NCI-H1694 (cell line): ENCODE measurements at regions not wholly inside any gene's neighbourhood (a gene's known extent, or its start where the extent isn't known, plus 50 kb on each side); places are given as distances from the start of the nearest gene placed in this dataset.

ENCODE experiments used
- DNase-seq: peaks from one replicate; lab custom pipeline; 2025; lab: John Stamatoyannopoulos, UW

DNA sequence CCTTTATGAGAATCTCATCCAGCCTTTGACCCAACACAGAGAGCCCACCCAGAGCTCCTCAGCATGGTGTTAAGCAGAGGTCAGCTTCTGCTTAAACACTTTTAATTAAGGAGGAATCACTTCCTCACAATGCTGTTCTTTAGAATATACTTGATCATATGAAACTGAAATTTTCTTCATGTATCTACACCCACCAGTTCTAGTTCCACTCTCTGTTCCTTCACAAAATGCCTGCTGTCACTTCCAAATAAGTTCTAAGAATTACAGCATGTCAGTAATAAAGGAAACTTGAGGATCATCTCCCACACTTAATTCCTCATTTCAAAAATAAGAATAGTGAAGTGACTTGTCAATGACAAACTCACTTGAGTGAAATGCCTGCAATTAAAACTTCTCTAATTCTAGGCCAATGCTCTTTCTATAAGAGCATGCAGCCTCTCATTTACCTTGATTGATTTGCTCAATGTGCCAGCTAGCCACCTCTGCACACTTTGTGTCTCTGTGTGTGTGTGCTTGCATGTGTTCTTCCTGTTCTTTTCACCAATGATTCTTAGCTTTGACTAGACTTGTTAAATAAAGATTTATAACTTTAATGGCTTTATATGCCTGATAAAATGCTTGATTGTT, 356.3 kb downstream of the PLPP3 start:
- no peak for DNase-seq

DNA sequence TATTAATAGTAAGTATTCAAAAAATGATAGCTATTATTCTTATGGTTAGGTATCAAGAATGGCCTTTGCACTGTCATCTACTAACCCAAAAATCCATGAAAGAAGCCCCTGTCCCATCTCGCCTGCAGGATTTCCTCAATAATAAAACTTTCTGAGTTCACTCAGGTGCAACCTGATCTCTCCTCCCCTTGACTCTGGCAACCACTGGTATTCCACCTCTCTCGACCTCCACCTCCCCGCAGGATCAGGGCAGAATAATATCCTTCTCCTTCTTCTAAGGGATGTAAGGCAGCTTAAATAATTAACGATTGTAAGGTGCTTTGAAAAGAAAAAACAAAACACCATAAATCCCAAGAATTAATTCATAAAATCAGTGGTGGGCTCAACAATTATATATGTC, 359.3 kb downstream of the PLPP3 start:
- DNase-seq, result no peak

DNA sequence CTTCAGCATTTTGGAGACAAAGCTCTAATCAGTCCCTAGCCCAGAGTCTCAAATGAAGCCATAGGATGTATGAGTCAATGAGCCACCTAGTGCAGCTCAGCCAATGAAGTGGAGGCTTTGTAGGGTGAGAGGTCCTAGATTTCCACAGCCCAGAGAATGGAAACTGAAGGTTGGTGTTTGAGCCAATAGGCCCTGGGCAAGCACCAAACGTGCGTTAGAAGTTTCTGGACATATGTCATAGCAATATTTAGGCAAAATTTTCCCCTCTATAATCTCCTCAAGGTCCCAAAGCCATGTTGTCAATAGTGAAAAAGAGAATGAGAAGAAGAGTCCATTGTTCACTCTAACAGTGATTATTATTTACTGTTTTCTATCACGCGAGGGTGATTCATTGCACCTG, 361.3 kb downstream of the PLPP3 start:
- no peak for DNase-seq

DNA sequence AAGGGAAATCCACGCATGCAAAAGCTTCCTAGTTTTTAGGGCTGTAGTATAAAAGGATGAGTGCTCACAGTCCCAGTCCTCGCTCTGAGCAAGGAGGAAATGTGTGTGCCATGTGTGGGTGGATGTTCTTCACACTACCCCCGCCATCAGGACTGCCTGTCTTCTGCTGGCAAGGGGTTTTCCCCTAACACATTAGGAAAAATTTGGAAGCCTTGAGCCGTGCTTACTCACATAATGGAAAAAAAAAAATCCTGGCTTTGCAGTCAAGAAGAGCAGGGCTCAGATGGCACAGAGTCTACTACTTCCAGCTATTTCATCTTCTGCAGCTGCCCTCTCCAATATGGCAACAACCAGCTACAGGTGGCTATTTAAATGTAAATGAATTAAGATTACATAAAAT, 363.1 kb downstream of the PLPP3 start:
- DNase-seq, result no peak

DNA sequence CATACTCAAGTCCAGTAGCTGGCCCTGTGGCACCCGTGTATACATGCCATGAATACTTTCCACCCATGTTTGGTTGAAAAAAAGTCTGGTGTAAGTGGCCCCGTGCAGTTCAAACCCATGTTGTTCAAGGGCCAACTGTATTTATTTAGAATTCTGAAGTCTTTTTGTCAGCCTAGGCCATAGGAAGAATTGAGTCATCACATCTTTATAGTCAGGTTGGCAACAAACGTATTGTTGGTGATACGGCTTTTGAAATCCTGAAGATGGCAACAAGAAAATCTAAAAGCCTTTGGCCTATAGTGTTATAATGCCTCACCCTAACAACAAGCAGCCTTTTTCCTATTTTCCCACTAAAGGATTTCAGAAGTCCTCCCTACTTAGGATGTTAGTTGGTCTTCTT, 363.6 kb downstream of the PLPP3 start:
- no peak for DNase-seq

DNA sequence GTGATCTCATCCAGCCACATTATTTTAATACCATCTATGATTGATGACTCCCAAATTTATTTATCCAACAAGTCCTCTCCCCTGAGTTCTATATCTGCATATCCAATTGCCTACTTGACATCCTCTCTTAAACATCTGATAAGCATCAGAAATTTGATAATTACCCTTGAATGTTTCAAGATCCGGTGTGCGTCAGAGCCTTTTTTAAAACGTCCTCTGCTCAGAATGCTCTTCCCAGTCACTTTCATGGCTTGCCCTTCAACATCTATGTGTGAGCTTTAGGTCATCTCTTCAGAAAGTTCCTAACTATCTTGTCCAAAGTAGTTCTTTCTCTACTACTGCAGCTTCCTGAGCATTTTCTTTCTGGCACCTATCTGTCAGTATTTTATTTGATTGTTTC, 364.3 kb downstream of the PLPP3 start:
- no peak for DNase-seq

DNA sequence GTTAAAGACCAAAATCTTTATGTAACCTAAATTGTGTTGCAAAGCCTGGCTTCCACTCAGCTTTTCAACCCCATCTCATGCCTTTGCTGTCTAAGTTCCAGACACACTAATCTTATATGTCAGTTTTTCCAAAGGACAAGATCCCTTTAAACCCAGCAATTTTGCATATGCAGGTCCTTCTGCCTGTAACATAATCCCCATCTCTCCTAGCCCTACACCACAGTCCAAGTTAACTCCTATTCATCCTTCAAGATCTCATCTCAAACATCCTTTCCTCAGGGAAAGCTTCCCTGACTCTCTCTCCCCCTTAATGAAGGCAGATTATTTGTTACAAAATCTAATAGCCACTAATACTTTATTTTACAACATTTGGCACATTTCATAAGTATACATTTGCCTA, 366.3 kb downstream of the PLPP3 start:
- DNase-seq, result no peak

DNA sequence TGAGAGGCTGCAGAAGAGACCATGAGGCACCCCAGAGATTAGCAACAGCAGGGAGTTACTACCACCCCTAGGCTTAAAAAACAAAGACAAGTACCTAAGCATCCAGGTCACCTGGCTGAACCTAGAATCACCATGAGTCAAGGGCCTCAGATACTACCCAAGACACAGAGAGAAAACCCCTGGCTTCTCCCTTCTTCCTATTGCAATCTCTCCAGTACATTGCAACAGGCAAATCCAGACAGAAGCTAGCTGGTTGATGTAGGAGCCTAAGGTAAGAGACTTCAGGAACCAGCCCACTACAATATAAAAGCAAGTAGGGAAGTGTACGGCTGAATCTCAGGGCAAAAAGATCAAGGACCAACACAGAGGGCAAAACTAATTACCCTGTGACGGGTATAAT, 367.2 kb downstream of the PLPP3 start:
- no peak for DNase-seq

DNA sequence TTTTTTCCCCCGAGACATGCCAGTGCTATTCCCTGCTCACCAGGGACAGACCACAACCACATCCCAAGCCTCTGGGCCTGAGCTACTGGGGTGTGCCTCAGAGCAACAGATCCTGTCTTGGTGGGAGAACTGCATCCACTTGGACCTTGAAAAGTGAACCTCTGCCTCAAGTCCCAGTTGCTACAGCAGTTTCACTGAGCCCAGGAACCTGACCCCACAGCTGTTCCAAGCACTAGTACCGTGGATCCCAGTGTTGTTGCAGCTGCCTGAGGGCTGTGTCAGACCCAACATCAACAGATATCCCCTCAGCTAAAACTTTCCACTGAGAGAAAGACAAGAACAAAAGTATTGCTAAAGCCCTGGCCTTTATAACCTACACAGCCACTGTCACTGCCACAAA, 373.0 kb downstream of the PLPP3 start:
- no peak for DNase-seq

DNA sequence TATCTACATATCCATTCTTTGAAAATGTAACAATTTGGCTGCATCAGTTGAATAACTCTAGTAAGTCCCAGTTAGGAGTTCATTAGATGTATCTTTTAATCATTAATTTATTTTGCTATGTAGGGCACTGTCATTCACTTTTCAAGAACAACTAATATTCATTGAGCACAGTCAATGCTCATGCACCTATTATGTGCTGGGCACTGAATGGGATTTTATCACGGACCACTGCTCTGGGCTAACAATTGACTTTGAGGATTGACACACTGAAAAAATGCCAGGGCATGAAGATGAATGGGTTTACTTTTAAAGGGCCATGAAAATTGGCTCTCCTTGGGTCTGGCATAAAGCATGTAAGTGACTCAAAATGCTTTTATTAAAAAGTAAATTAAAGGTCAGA, 375.2 kb downstream of the PLPP3 start:
- no peak for DNase-seq

DNA sequence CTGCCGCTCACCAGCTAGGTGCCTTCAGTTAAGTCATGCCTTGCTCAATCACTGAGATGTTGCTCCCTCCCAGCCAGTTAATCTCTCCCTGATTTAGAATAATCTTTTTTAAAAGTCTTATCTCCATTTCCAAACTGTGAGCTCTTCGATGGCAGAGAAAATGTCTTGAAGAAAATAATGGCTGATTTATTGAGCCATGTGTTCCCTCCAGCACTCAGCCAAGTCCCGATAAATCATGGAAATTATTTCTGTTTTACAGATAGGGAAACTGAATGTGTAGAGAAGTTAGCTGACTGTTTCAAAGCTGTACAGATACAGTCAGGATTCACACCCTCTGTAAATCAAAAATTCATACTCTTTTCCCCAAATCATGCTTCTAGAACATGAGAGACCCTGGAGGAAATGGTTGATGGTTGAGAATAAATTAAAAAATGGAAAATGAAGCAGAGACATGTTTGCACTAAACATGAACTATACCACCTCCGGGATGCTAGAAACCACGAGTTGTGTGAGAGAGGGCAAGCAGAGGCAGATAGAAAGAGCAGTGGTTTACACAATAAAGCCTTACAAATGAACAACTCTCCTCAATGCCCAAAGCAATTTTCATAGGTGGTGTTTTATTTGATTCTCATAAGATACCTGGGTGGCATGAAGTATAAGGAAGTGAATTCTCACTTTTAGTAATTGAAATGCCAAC, 376.4 kb downstream of the PLPP3 start:
- DNase-seq, result no peak

DNA sequence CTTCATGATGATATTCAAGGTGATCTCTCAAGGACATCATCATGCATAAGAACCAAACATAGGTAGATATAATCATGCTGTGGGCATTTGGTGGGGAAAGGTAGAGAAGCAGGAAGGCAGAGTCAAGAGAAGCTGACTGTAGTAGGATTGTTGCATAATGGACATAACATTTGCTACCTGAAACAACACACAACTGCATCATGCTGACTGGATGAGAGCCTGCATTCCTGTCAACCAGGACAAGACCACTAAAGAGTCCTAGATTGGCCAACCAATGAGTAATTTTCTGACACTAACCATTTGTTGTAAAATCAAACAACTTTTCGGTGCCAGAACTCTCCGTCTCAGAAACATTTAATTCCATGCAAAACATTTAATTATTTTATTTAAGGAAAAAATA, 377.2 kb downstream of the PLPP3 start:
- no peak for DNase-seq

DNA sequence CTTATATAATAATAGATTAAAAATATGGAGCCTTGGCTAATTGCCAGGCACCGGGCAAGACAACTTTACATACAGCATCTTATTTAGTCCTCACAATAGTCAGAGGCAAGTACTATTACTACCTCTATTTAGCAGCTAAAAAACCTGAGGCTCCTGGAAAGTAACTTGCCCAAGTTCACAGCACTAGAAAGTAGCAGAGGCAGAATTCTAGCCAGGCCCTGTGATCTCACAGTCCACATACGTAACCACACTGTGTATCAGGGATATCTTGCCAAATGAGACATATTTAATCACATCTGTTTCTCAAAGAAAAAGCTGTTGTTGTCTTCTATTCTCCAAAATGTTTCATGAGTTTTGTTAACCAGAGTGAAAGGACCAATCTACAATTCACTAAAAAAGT, 378.5 kb downstream of the PLPP3 start:
- DNase-seq, result no peak

DNA sequence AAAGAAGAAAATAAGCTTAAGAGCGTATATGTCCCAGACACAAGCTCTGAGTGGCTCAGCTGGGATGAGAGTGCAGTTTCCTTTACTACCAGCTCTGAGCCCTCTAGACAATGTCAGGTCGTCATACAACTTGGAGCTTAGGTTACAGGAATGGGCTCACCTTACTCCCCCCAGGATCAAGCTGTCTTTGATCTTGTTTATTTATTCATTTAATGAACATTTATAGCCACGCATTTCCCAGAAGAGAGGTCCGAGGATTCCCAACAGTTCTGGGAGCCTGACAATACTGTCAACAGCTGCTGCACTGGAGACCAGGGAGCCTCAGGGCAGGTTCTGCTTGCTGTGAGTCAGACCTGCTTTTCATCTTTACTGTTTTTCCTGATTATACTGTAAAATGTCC, 378.9 kb downstream of the PLPP3 start:
- no peak for DNase-seq

DNA sequence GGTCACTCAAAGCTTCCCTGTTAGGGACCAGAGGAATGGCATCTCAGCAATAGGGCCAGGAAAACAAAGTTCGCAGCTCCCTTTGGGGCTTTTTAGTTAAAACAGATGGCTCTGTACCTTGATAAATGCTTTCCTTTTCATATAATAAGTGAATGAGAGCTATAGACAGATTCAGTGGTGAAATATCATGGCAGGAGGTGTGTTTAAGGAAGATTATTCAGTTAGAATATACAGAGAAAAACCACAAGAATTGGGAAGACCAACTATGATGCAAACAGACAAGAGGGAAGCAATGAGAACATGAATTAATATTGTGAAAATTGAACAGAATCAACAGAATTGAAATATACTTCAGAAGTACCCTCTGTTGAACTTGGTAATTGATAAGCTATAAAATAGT, 379.4 kb downstream of the PLPP3 start:
- no peak for DNase-seq

DNA sequence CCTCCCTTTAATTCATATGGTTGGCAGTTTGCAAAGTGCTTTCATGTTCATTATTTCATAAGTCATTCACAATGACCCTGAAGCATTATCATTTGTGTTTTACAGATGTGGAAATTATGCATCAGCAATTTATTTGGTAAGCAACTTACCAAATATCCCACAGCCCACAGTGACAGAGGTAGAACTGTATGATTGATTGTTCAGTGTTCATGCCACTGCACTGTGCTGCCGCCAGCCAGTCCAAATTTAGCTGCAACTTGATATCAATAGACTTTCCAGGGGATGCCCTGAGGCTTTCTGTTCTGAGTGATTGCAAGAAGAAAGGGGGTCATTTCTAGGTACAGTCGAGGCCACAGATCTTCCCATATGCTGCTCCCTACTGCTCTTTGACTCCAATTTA, 380.3 kb downstream of the PLPP3 start:
- no peak for DNase-seq

DNA sequence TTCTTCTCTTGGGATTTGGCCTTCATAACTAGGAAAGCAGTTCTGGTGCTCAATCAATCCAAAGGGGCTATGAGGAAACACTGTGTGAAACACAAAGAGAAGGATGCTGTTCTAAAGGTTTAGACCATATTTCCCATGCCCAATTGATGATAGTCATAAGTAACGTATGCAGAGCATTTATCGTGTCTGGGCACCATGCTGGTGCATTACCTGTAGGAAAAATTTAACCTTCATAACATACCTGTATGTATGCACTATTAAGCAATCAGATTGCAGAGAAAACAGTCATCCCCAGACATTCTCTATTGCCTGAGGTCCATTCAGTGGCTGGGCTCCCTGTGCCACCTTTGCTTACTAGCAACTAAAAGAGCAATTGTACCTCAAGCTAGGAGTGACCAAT, 381.4 kb downstream of the PLPP3 start:
- no peak for DNase-seq

DNA sequence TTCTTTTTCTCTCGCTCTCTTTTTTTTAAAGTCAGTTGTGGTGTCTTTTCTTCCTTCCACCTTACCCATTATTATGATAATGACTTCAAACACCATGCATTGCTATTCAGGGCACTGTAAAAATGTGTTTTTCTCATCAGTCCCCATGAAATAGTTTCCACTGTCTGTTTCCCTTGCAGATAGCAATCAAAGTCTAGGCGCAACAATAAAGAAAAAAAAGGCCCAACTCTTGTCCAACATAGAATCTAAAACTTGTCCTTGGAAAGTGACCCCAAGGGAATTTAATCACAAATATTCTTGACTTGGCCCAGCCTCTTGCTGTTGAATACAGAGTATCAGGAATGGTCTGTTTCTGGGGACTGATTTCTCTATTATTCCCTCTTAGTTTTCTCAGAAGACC, 382.5 kb downstream of the PLPP3 start:
- DNase-seq, result no peak

DNA sequence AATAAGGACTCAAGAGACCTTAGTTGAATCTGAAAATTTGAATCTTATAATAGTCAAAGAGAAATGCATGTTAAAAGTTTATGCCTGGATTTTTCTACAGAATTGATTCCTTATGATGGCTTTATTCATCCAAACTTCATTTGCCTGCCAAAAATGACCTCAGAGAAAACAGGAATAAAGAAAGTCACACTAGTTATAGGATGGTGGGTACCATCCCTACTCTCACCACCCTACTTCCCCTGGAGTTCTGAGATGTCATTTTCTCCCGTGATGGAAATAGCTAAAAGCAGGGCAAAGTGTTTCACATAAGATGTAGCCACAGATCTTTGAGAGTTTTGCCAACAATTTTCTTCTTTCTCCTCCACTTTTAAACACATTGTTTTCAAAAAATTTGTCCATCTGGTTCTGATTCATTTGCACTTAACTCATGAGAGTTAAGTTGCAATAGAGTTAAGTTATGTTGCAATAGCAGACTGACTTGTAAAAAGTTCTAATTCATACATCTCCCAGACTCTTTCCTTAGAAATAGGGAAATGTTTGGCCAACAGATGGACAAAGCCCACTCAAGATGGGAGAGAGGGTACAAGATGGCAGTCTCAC, 384.6 kb downstream of the PLPP3 start:
- no peak for DNase-seq

DNA sequence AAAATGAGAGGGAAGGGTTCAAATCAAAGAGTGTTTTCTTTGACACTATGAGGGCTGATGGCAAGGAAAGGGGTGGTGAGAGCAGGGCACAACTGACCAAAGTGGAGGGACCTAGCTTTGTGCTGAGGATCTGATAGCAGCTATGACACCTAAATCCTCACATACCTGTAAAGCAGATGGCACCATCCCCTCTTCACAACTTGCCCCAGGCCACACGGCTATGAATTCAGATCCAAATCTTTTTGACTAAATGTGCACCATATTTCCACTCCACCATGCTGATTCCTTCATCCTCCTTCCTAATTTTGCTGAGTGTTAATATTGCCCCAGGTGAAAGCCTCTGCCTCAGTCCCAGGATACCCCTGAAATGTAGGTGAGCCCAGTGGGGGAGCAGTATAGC, 385.7 kb downstream of the PLPP3 start:
- no peak for DNase-seq

DNA sequence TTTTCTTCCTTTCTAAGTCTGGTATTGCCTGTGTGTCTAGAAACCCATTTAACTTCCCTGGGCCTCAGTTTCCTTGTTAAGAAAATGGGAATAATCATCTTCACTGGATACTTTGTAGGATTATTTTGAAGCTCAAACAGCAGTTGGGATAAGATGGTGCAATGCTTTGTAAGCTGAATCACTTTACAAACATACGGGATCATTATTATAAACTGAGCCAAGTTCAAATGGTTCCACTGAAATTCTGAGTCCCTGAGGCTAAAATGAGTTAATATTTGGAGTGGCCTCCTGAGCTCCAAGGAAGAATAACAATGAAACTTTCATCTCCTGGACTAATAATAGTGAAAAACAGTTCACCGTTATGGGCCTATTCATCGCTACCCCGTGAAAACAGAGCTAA, 388.0 kb downstream of the PLPP3 start:
- no peak for DNase-seq

DNA sequence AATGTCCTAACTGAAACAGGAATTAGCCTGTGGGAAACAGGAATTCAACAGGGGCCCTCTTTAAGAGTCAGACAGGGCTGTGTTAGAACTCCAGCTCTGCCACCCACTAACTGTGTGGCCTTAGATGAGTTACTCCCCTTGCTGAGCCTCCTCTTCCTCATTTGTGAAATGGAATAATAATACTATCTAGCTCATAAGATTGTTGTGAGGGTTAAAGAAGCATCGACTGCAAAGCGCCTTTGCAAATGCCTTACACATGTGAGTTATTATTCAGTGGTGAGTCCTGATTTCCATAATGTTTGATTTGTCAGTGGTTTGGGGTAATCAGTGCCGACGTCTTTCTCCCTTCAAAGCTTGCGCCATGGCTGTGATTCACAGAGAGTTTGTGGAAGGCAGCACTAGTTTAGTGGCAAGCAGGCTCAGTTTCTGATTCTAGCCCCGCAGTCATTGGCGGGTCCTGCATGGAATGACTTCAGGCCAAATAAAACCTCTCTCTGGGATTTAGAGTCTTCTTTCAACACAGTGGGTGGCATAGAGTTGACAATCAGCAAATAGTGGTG, 388.5 kb downstream of the PLPP3 start:
- DNase-seq, result no peak

DNA sequence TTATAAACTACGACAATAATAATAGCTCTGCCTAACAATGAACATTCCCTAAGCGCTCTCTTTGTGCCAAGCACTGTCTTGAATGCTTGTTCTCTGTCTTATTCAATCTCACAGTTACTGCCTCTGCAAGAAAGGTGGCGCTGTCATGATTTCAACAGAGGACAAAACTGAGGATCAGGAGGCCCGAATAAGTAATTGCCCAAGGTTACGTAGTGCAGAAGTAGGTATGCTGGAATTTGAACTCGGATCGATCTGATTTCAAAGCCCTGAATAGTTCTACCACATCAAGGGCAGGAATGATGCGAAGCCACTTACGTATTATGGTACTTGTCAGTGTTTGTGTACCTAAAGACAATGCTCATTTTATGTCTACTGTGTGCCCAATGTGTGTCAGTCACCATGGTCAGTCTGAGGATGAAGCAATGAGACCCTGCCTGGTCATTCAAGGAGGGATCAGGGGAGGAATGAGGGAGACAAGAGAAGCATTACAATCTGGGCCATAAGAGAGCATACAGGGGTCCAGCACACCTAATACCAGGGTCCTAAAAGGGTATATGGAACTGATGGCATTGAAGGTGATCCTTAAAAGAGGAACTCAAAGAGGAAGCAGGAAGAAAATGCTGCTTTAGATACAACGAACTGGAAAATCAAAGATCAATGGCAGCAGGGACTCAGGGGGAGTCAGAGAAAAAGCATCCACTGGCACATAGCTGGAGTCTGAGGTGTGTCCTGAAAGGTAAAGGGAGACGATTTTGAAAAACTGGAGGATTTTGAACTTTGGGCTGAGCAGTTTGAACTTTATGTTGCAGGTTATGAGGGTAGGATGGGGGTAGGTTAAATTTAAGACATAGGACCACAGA, 389.2 kb downstream of the PLPP3 start:
- no peak for DNase-seq
